Epithelial cell of esophagus (primary cell): ENCODE measurements at regions not wholly inside any gene's neighbourhood (a gene's known extent, or its start where the extent isn't known, plus 50 kb on each side); places are given as distances from the start of the nearest gene placed in this dataset.

Experiments used
- DNase-seq: peaks from one replicate; pipeline ENCODE4 v3.0.0; 2010; ENCODE audit warnings: low read depth
- H3K4me3 ChIP-seq: 2 replicates; pipeline ENCODE4 v1.5.1; 2011; ENCODE audit warnings: mild to moderate bottlenecking, low read length, control low read depth
- CTCF ChIP-seq: IDR thresholded peaks from 2 replicates; pipeline ENCODE4 v1.5.1; 2011; ENCODE audit warnings: low read depth, mild to moderate bottlenecking, low read length, control low read depth, inconsistent platforms; ENCODE audit not compliant: insufficient read depth; ENCODE audit errors: missing control alignments

GRCh38 chr7:45241339-45242109, 83.9 kb downstream of the RAMP3 start:
- peak; percentile 24 for DNase-seq
- TF ChIP-seq CTCF = no peak
- H3K4me3 ChIP-seq = no peak overlapping the region

- no peak for DNase-seq
- no peak for TF ChIP-seq CTCF
- no peak overlapping the region for H3K4me3 ChIP-seq
Observed at GRCh38 chr7:45242261-45242660, 84.7 kb downstream of the RAMP3 start.

GRCh38 chr7:45242698-45243097, 85.1 kb downstream of the RAMP3 start:
- no peak for TF ChIP-seq CTCF
- no peak overlapping the region for H3K4me3 ChIP-seq
- DNase-seq = no peak

GRCh38 chr7:45244981-45245380, 87.4 kb downstream of the RAMP3 start:
- no peak for TF ChIP-seq CTCF
- DNase-seq = no peak
- no peak overlapping the region for H3K4me3 ChIP-seq

GRCh38 chr7:45246339-45246738, 88.7 kb downstream of the RAMP3 start:
- no peak overlapping the region for H3K4me3 ChIP-seq
- TF ChIP-seq CTCF = no peak
- no peak for DNase-seq

- no peak for DNase-seq
- no peak overlapping the region for H3K4me3 ChIP-seq
- TF ChIP-seq CTCF = no peak
Observed at GRCh38 chr7:45252248-45252647, 94.7 kb downstream of the RAMP3 start.

- no peak for DNase-seq
- no peak overlapping the region for H3K4me3 ChIP-seq
- TF ChIP-seq CTCF = no peak
Observed at GRCh38 chr7:45252857-45253256, 95.3 kb downstream of the RAMP3 start.
